ENCODE measurements at regions not wholly inside any gene's neighbourhood (a gene's known extent, or its start where the extent isn't known, plus 50 kb on each side); places are given as distances from the start of the nearest gene placed in this dataset.
A peak's percentile ranks its signal among the peaks of the same experiment; 100 is the strongest.

DNA sequence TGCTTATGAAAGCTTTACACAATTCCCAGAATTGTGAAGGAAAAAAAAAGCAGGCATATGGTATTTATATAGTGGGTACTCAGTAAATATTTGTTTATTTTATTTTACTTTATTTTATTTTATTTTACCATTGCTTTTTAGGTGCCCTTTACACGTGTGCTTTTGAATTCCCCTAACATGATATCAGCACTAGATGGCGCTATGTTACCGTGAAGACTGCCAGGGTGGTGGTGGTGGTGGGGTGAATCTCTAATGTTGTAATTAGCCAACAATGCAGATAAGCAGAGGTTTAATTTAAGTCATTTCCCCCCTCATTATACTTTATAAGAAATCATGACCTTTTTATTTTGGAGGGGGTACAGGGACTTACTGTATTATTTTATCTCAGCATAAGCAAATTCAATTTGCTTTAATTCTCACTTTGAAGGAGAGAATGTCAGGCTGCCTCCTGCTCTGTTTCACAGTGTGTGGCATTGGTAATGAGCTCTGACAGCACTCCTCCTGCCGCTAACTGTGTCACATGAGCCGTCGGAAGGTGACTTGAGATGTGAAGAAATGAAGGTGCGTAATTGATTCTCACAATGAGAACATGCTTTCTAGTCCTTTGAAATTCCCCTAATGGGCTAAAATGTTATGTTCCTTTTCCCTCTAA, 165.6 kb downstream of the YTHDC2 start:
- H2BK15ac ChIP-seq (ENCODE audit: low read depth, low read length) = no peak overlapping the region
- H2AFZ ChIP-seq (replicated peaks; ENCODE audit: low read length, poor library complexity) = no peak overlapping the region
- CTCF ChIA-PET = interaction anchor here (0.6 to 1.0 kb wide), 3 partner anchors 14 to 67 kb away, joined by 3 to 4 read pairs (median 3); no protein-coding TSS in a partner anchor
- H4K91ac ChIP-seq (ENCODE audit: insufficient read depth, low read depth, low read length) = no peak overlapping the region
- H3K14ac ChIP-seq (replicated peaks; ENCODE audit: low read depth, low read length) = no peak overlapping the region
- no peak overlapping the region for H3K18ac ChIP-seq (ENCODE audit: low read depth, low read length)
- WGBS, 2 experiments (ENCODE audit: extremely low coverage in 2 of 2, insufficient read length in 1 of 2) = no CpG with 5 or more reads among the region's 7 CpGs
- no peaks in the 10 kb centered on the region for H3K4me1 ChIP-seq (ENCODE audit: control insufficient read depth, insufficient read depth, low read length)
- no peak overlapping the region for H2AK9ac ChIP-seq (replicated peaks; ENCODE audit: low read depth, low read length, poor library complexity)
- no peak overlapping the region for H4K5ac ChIP-seq (ENCODE audit: low read depth, low read length)
- H3K9me3 ChIP-seq (ENCODE audit: control insufficient read depth, insufficient read depth, low read length) = no peaks in the 10 kb centered on the region
- no peak overlapping the region for H2BK20ac ChIP-seq (ENCODE audit: low read depth, low read length)
- H3K4me2 ChIP-seq (ENCODE audit: low read depth, low read length) = no peak overlapping the region
- no peak overlapping the region for H3K9ac ChIP-seq (ENCODE audit: low read depth, low read length)
- no peak overlapping the region for H3K23ac ChIP-seq (ENCODE audit: low read depth, low read length)
- H3K9me1 ChIP-seq (ENCODE audit: insufficient read depth, low read length) = no peaks in the 10 kb centered on the region
- POLR2A ChIA-PET (ENCODE audit: unreplicated experiment) = no interaction called here
- H3K27ac ChIP-seq (ENCODE audit: insufficient read depth, low read length) = no peak overlapping the region
- no peak overlapping the region for H3K4me3 ChIP-seq (ENCODE audit: insufficient read depth, low read depth, low read length)
- DNase-seq (peak; percentile 36), ATAC-seq (ENCODE audit: low read depth) (peak; percentile 84)
- no peaks in the 10 kb centered on the region for H4K20me1 ChIP-seq (ENCODE audit: insufficient read depth, low read length)
- intact Hi-C loops (cut with micrococcal nuclease) (loop anchor here (1.0 to 10.0 kb wide), 3 partner anchors 771 to 1566 kb away; no protein-coding TSS in a partner anchor), in situ Hi-C loops (cut with MboI; ENCODE audit: low sequenced_read_pairs) (no loop called here), dilution Hi-C loops (cut with HindIII; ENCODE audit: low sequenced_read_pairs, unreplicated experiment) (no loop called here)
- BruUV-seq (replicated peaks) = no TSS peak
- H3K4ac ChIP-seq (ENCODE audit: low read depth, low read length) = no peak overlapping the region
- no peaks in the 10 kb centered on the region for H3K36me3 ChIP-seq (ENCODE audit: control insufficient read depth, insufficient read depth, low read length)
- H2BK5ac ChIP-seq (ENCODE audit: low read depth, low read length, poor library complexity, severe bottlenecking) = no peak overlapping the region
- no peak overlapping the region for H4K8ac ChIP-seq (ENCODE audit: low read depth in 2 of 2, low read length in 2 of 2)
- H2AK5ac ChIP-seq (ENCODE audit: low read depth, low read length) = no peak overlapping the region
- TF ChIP-seq RFX5 (IDR thresholded peaks at IDR 0.05; ENCODE audit: low read depth, low read length) (no peak), MAFK (IDR thresholded peaks at IDR 0.05; ENCODE audit: low read depth, low read length) (no peak), SMC3 (IDR thresholded peaks at IDR 0.05; ENCODE audit: low read depth, low read length) (peak; percentile 77), RAD21 (IDR thresholded peaks at IDR 0.05; ENCODE audit: low read length) (peak; percentile 85)
- TF ChIP-seq, protein P1, sequence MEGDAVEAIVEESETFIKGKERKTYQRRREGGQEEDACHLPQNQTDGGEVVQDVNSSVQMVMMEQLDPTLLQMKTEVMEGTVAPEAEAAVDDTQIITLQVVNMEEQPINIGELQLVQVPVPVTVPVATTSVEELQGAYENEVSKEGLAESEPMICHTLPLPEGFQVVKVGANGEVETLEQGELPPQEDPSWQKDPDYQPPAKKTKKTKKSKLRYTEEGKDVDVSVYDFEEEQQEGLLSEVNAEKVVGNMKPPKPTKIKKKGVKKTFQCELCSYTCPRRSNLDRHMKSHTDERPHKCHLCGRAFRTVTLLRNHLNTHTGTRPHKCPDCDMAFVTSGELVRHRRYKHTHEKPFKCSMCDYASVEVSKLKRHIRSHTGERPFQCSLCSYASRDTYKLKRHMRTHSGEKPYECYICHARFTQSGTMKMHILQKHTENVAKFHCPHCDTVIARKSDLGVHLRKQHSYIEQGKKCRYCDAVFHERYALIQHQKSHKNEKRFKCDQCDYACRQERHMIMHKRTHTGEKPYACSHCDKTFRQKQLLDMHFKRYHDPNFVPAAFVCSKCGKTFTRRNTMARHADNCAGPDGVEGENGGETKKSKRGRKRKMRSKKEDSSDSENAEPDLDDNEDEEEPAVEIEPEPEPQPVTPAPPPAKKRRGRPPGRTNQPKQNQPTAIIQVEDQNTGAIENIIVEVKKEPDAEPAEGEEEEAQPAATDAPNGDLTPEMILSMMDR (conservative IDR thresholded peaks at IDR 0.05; ENCODE audit: low read depth, low read length) = peak; percentile 84
- H3K79me1 ChIP-seq (ENCODE audit: low read depth in 1 of 2, low read length in 2 of 2) = no peaks in the 10 kb centered on the region
- no peak overlapping the region for H2BK120ac ChIP-seq (ENCODE audit: low read depth, low read length)
- H3K27me3 ChIP-seq (ENCODE audit: control insufficient read depth, insufficient read depth, low read length) = no peaks in the 10 kb centered on the region; the same call in 1 of the 2 replicates
- H3K56ac ChIP-seq (ENCODE audit: extremely low read depth, insufficient read depth, low read length) = no peak overlapping the region
